HG02852 (cell line): ENCODE measurements at regions not wholly inside any gene's neighbourhood (a gene's known extent, or its start where the extent isn't known, plus 50 kb on each side); places are given as distances from the start of the nearest gene placed in this dataset.
"Not testable (repeated sequence)": the region's sequence is repeated elsewhere in the genome, so short reads cannot be mapped to it uniquely, and the experiment has no call there.

Experiments
- ATAC-seq: cut with Tn5 transposase; IDR thresholded peaks from one replicate; pipeline ENCODE4 v1.9.1; 2021; ENCODE audit warnings: mild to moderate bottlenecking, moderate library complexity; ENCODE audit not compliant: unreplicated experiment

- not testable (repeated sequence) for ATAC-seq
Observed at GRCh38 chr4:11066584-11066983, 362.1 kb downstream of the HS3ST1 start.

- not testable (repeated sequence) for ATAC-seq
Observed at GRCh38 chr4:11060637-11061036, 368.1 kb downstream of the HS3ST1 start.

GRCh38 chr4:11054937-11055336, 370.4 kb upstream of the CLNK start:
- not testable (repeated sequence) for ATAC-seq

DNA sequence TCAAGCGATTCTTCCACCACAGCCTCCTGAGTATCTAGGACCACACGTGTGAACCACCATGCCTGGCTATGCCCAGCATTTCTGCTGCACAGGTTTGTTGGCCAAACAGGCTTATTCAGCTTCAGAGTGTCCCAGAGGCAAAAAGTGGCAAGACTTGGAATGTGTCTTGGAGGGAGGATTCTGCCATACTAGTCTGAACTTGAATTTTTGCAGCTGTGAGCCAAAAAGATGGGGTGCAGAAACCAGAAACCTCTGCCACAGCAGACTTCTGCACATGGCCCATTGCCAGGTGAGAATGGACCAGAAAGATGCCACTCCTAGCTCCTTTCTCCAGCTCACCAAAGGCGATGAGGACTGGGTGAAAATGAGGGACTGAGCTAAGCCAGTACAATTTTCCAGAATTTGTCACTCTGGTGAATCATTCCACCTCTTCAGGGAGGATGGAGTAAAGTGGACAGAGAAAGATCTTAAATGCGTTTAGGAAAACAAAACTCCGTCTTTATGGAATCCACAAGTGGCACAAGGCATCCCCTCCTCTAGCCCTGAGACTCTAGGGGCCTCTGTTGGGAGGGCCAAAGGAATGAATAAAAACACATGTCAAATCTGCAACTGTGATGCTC, 369.1 kb upstream of the CLNK start:
- ATAC-seq = no peak

- no peak for ATAC-seq
Observed at GRCh38 chr4:11051181-11051580, 366.6 kb upstream of the CLNK start.

GRCh38 chr4:11050766-11051165, 366.2 kb upstream of the CLNK start:
- no peak for ATAC-seq

GRCh38 chr4:11049001-11049400, 364.4 kb upstream of the CLNK start:
- no peak for ATAC-seq

DNA sequence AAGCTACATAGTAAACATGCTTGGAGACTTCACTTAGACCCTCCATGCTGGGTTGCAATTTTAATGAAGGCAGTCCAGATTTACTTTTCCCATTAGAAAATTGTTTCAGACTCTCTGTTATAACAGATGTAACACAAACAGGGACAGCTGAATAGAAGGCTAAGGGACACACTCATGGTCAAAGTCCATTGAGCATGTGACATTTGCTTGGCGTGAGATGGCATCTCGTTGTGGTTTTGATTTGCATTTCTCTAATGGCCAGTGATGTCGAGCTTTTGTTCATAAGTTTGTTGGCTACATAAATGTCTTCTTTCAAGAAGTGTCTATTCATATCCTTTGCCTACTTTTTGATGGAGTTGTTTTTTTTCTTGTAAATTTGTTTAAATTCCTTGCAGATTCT, 358.2 kb upstream of the CLNK start:
- no peak for ATAC-seq

- ATAC-seq = no peak
Observed at GRCh38 chr4:11039634-11040131, 355.1 kb upstream of the CLNK start.

DNA sequence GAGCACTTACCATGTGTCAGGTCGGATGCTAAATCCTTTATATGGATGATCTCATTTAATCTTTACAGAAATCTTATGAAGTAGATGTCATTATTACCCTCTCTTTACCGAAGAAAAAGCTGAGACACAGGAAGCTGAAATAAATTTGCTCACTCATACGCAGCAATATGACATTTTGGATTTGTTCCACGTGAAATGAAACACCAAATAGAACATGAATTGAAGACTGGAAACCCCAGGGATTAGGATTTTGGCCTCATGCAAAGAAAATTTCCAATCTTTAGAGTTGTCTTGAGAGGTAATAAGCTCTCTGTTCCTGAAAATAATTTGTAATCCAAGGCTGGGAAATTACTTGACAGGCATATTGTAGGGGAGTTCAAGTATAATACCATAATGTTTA, 354.4 kb upstream of the CLNK start:
- ATAC-seq = no peak

DNA sequence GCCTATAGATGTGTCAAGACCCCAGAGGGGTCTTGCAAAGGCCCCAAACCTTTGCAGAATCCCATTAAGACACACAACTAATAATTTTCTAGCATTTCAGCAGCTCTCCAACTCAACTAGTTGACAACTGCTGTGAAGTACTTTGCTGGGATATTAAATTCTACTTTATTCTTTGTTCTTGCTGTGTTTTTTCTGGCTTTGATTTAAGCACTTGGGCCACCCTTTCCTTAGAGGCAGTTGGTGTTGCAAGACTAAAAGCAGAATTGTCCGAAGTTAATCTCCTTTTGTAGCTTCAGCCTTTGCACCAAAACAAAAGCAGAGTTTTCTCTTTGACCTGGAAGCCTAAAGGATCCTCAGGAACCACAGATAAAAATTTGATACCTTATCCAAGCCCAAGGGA, 353.1 kb upstream of the CLNK start:
- no peak for ATAC-seq

GRCh38 chr4:11028334-11028733, 343.8 kb upstream of the CLNK start:
- no peak for ATAC-seq

DNA sequence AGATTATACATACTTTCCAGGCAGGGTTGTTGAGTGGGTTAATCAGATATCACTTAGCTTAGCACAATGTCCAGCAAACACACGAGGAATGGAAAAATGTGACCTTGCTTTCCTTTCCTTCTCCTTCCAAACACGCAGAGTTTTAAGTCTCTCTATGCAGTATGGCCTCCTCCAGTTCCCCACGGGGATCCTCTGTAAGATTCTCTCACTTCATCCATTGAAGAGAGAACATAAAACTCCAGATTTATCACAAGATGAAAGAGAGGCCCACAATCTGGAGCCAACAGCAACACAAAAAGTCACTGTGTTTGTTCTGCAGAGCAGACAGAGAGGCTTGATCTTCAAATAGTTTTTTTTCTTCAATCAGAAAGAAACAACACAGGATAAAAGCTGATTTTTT, 336.8 kb upstream of the CLNK start:
- ATAC-seq = no peak

DNA sequence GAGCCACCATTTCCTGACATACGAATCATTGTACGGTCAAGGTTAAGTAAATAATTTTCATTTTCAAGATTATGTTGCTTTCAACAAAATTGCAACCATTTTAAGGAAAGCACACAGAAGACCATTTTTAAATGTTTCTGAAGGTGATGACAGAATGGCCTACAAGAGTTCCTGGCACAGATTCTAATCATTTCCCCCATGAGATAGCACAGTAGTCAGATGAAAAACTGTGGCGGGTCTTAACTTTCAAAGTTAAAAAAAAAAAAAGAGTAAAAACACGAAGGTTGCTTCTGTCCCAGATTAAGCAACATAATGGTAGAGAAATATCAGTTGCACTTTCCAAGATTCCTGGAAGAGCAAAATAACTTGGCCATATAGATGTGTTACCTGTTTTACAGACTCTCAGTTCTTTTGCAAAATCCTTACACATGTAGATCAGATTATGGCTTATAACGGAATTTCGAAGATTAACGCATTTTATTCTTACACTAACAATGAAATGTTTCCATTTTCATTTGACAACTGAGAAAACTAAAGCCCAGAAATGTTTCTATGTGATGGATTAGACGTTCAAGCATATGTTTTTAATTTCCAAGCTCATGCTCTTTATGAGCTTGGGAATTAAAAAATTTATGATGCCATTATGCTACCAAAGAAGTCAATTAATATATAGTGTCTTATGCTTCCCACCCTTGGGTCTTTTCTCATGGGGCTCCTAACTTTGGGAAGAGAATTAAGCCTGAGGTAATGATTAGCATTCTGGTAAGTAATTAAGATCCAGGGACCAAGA, 335.1 kb upstream of the CLNK start:
- ATAC-seq = no peak

- ATAC-seq = no peak
Observed at GRCh38 chr4:11014199-11014598, 329.6 kb upstream of the CLNK start.

DNA sequence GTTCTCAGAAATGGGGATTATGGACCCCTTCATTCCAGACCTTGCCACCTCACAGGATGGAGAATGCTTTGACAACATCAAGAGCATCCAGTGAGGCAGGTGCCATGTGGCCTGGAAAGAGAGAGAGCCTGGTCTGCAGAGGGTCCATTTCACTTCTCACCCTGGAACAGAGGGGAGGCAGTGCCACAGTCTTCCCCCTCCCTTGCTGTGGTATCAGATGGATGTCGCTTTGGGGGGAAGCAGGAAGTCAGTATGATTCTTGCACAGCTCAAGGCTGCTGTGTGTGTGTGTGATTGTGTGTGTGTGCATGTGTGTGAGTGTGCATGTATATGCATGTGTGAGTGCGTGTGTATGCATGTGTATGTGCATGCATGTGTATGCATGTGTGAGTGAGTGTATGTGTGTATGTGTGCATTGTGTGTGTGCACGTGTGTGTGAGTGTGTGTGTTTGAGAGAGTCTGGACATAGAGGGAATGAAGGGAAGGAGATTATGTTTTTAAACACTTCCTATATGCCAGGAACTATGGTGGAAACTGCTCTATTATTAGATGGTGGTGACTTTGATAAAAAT, 328.6 kb upstream of the CLNK start:
- no peak for ATAC-seq

DNA sequence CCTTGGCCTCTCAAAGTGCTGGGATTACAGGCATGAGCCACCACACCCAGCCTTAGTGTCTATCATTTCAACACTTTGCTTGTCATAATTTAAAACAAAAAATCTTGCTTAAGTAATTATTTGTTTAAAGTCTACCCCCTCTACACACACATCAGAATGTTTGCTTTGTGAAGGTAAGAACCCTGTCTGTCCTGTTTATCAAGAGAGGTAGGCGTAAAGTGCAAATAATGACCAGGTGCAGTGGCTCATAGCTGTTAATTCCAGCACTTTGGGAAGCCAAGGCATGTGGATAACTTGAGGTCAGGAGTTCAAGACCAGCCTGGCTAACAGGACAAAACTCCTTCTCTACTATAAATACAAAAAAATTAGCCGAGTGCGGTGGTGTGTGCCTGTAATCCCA, 326.7 kb upstream of the CLNK start:
- ATAC-seq = no peak

- ATAC-seq = no peak
Observed at GRCh38 chr4:11010624-11011023, 326.1 kb upstream of the CLNK start.

DNA sequence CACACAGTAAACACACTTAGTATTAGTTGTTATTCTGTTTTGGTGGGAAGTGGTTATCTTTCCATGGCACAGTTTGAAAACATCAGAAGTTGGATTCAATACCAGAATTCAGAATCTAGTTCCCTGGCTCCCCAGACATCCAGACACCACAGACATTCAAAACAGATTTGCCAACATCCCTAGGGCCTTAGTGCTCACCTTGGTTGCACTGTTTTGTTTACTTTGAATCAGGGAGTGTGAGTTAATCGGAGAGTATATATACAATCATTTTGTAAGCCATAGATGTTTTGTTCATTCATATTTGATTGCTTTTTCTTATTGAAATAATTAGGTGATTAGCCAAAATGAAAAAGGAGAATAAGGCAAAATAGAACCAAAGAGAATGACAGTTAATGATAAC, 324.7 kb upstream of the CLNK start:
- ATAC-seq = no peak

DNA sequence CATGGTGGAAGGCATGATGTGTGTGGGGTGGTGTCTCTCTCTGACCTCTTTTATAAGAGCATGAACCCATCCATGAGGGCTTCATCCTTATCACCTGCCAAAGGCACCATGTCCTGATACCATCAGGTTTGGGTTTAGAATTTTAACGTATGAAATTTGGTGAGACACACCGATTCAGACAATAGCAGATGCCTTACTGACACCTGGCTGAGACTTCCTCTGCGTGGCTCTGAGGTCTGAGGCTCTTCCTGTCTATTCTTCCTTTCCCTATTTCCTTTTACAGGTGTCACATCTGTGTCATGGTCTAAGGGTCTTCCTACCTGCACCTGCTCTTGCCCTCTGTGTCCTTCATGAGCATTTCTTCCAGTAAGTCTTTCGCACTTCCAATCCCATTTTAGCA, 320.7 kb upstream of the CLNK start:
- ATAC-seq = no peak

- no peak for ATAC-seq
Observed at GRCh38 chr4:11004818-11005217, 320.2 kb upstream of the CLNK start.

DNA sequence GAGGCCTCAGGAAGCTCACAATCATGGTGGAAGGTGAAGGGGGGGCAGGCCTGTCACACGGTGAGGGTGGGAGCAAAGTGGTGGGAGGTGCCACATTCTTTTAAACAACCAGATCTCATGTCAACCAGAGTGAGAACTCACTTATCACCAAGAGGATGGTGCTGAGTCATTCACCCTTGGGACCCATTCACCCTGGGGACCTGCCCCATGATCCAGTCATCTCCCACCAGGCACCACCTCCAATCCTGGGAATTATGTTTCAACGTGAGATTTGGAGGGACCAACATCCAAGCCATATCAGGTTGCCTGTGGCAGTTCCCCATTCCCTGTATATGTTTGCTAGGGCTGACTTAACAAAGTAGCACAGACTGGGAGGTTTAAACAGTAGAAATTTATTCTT, 318.4 kb upstream of the CLNK start:
- ATAC-seq = no peak
